Neural cell (in vitro differentiated cells): ENCODE measurements at regions not wholly inside any gene's neighbourhood (a gene's known extent, or its start where the extent isn't known, plus 50 kb on each side); places are given as distances from the start of the nearest gene placed in this dataset.

Source experiments
- H2AFZ ChIP-seq: fragments of 200-600, 300-800 bp; sonication (generic), shearing (Covaris generic); 2 replicates; pipeline ENCODE4 v1.6.0; 2014; ENCODE audit warnings: low read depth, mild to moderate bottlenecking, antibody characterized with exemption, low read length, moderate library complexity
- H3F3A ChIP-seq: fragments of 200-600 bp; shearing (Covaris generic); 2 replicates; pipeline ENCODE4 v1.6.1; 2016; ENCODE audit warnings: mild to moderate bottlenecking, moderate library complexity, mixed read lengths, antibody characterized with exemption, low read length; ENCODE audit not compliant: insufficient read depth, poor library complexity, severe bottlenecking
- H3K27ac ChIP-seq: fragments of 200-600, 300-800 bp; sonication (generic), shearing (Covaris generic); 2 replicates; pipeline ENCODE4 v1.5.1; 2014; ENCODE audit warnings: mild to moderate bottlenecking, low read length, moderate library complexity
- H3K27me3 ChIP-seq: fragments of 300-800, 200-600 bp; sonication (generic), shearing (Covaris generic); 2 replicates; pipeline ENCODE4 v1.6.0; 2014; ENCODE audit warnings: mild to moderate bottlenecking, low read depth, low read length, moderate library complexity; ENCODE audit not compliant: insufficient read depth
- H3K36me3 ChIP-seq: fragments of 300-800, 200-600 bp; sonication (generic), shearing (Covaris generic); 2 replicates; pipeline ENCODE4 v1.5.1; 2014; ENCODE audit warnings: mild to moderate bottlenecking, antibody characterized with exemption, low read length, moderate library complexity; ENCODE audit not compliant: insufficient read depth
- H3K4me2 ChIP-seq: fragments of 300-800, 200-600 bp; sonication (generic), shearing (Covaris generic); 2 replicates; pipeline ENCODE4 v1.6.0; 2014; ENCODE audit warnings: mild to moderate bottlenecking, low read length
- H3K4me3 ChIP-seq: fragments of 300-800, 200-600 bp; sonication (generic), shearing (Covaris generic); 2 replicates; pipeline ENCODE4 v1.5.1; 2014; ENCODE audit warnings: mild to moderate bottlenecking, low read length, moderate library complexity
- H3K79me2 ChIP-seq: fragments of 200-600 bp; shearing (Covaris generic); replicated peaks from 2 replicates; pipeline ENCODE4 v1.6.0; 2014; ENCODE audit warnings: mild to moderate bottlenecking, low read length, moderate library complexity; ENCODE audit not compliant: insufficient read depth
- H3K9ac ChIP-seq: fragments of 300-800, 200-600 bp; sonication (generic), shearing (Covaris generic); 2 replicates; pipeline ENCODE4 v1.6.1; 2016; ENCODE audit warnings: mild to moderate bottlenecking, low read length, mixed read lengths
- H3K9me2 ChIP-seq: fragments of 200-600 bp; shearing (Covaris generic); 2 replicates; pipeline ENCODE4 v1.6.1; 2016; ENCODE audit warnings: mild to moderate bottlenecking, low read length, mixed read lengths; ENCODE audit not compliant: insufficient read depth
- H3K9me3 ChIP-seq: fragments of 200-600, 300-800 bp; sonication (generic), shearing (Covaris generic); 2 replicates; pipeline ENCODE4 v1.6.1; 2016; ENCODE audit warnings: mild to moderate bottlenecking, mixed run types, low read length, moderate library complexity, mixed read lengths
- H4K20me1 ChIP-seq: fragments of 200-600 bp; shearing (Covaris generic); 2 replicates; pipeline ENCODE4 v1.6.1; 2016; ENCODE audit warnings: mild to moderate bottlenecking, mixed run types; ENCODE audit not compliant: insufficient read depth
- EP300 ChIP-seq: fragments of 450-650 bp; conservative IDR thresholded peaks from 2 replicates; pipeline ENCODE4 v1.6.1; 2014; ENCODE audit warnings: antibody characterized with exemption, mild to moderate bottlenecking, moderate library complexity; ENCODE audit not compliant: poor library complexity, severe bottlenecking
- EZH2 ChIP-seq: fragments of 200-600, 300-800 bp; shearing (Covaris generic), sonication (generic); IDR thresholded peaks from 2 replicates; pipeline ENCODE4 v1.6.1; 2014; ENCODE audit warnings: antibody characterized with exemption, low read length, borderline replicate concordance, mild to moderate bottlenecking; ENCODE audit not compliant: insufficient read depth, poor library complexity, severe bottlenecking
- MXI1 ChIP-seq: fragments of 450-650 bp; conservative IDR thresholded peaks from 2 replicates; pipeline ENCODE4 v1.6.1; 2014; ENCODE audit warnings: antibody characterized with exemption, mild to moderate bottlenecking; ENCODE audit not compliant: poor library complexity, severe bottlenecking
- POLR2AphosphoS5 ChIP-seq: IDR thresholded peaks from 2 replicates; pipeline ENCODE4 v1.6.1; 2012
- RAD21 ChIP-seq: fragments of 450-650 bp; conservative IDR thresholded peaks from 2 replicates; pipeline ENCODE4 v1.6.1; 2014; ENCODE audit warnings: antibody characterized with exemption, mild to moderate bottlenecking, moderate library complexity
- SMC3 ChIP-seq: fragments of 450-650 bp; conservative IDR thresholded peaks from 2 replicates; pipeline ENCODE4 v1.6.1; 2014; ENCODE audit warnings: antibody characterized with exemption, mild to moderate bottlenecking, moderate library complexity; ENCODE audit not compliant: poor library complexity
- TAF1 ChIP-seq: IDR thresholded peaks from 2 replicates; pipeline ENCODE4 v1.6.1; 2012; ENCODE audit warnings: low read depth
- TF ChIP-seq, protein P1 (sequence below): IDR thresholded peaks from 2 replicates; pipeline ENCODE4 v1.6.1; 2012; ENCODE audit warnings: borderline replicate concordance
- TF ChIP-seq, protein P2 (sequence below): fragments of 450-650 bp; IDR thresholded peaks from 2 replicates; pipeline ENCODE4 v1.5.1; 2014; ENCODE audit warnings: antibody characterized with exemption, mild to moderate bottlenecking, moderate library complexity; ENCODE audit not compliant: poor library complexity, severe bottlenecking

DNA sequence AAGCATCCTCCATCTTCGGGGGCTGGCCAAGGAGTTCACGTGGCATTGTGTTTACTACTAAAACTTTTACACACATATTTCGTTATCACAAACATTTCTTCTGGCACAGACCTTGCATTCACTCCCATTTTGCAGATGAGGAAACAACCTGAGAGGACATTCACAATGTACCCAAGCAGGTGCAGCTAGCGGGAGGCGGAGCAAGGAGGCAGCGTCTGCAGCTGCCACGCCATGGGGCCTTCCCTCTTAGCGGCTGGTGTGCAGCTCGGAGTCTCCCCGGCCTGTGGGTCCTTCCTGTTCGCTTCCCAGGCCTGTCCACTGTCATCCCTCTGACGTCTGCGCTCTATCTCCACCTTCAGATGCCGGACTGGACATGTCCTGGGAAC lies 807.8 kb downstream of the TBC1D22A start:
- H3K9ac ChIP-seq: no peak overlapping the region
- TF ChIP-seq, protein P1, sequence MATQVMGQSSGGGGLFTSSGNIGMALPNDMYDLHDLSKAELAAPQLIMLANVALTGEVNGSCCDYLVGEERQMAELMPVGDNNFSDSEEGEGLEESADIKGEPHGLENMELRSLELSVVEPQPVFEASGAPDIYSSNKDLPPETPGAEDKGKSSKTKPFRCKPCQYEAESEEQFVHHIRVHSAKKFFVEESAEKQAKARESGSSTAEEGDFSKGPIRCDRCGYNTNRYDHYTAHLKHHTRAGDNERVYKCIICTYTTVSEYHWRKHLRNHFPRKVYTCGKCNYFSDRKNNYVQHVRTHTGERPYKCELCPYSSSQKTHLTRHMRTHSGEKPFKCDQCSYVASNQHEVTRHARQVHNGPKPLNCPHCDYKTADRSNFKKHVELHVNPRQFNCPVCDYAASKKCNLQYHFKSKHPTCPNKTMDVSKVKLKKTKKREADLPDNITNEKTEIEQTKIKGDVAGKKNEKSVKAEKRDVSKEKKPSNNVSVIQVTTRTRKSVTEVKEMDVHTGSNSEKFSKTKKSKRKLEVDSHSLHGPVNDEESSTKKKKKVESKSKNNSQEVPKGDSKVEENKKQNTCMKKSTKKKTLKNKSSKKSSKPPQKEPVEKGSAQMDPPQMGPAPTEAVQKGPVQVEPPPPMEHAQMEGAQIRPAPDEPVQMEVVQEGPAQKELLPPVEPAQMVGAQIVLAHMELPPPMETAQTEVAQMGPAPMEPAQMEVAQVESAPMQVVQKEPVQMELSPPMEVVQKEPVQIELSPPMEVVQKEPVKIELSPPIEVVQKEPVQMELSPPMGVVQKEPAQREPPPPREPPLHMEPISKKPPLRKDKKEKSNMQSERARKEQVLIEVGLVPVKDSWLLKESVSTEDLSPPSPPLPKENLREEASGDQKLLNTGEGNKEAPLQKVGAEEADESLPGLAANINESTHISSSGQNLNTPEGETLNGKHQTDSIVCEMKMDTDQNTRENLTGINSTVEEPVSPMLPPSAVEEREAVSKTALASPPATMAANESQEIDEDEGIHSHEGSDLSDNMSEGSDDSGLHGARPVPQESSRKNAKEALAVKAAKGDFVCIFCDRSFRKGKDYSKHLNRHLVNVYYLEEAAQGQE: no peak
- TF ChIP-seq TAF1 (no peak), MXI1 (no peak), EP300 (no peak), POLR2AphosphoS5 (no peak), SMC3 (no peak), RAD21 (no peak), EZH2 (no peak)
- TF ChIP-seq, protein P2, sequence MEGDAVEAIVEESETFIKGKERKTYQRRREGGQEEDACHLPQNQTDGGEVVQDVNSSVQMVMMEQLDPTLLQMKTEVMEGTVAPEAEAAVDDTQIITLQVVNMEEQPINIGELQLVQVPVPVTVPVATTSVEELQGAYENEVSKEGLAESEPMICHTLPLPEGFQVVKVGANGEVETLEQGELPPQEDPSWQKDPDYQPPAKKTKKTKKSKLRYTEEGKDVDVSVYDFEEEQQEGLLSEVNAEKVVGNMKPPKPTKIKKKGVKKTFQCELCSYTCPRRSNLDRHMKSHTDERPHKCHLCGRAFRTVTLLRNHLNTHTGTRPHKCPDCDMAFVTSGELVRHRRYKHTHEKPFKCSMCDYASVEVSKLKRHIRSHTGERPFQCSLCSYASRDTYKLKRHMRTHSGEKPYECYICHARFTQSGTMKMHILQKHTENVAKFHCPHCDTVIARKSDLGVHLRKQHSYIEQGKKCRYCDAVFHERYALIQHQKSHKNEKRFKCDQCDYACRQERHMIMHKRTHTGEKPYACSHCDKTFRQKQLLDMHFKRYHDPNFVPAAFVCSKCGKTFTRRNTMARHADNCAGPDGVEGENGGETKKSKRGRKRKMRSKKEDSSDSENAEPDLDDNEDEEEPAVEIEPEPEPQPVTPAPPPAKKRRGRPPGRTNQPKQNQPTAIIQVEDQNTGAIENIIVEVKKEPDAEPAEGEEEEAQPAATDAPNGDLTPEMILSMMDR: no peak
- no peaks in the 10 kb centered on the region for H3K9me3 ChIP-seq
- no peak overlapping the region for H2AFZ ChIP-seq
- H4K20me1 ChIP-seq: no peaks in the 10 kb centered on the region
- no peaks in the 10 kb centered on the region for H3K27me3 ChIP-seq
- H3K9me2 ChIP-seq: no peaks in the 10 kb centered on the region
- no peak overlapping the region for H3K4me2 ChIP-seq
- H3K27ac ChIP-seq: no peak overlapping the region
- no peaks in the 10 kb centered on the region for H3K36me3 ChIP-seq
- no peaks in the 10 kb centered on the region for H3K79me2 ChIP-seq
- no peaks in the 10 kb centered on the region for H3F3A ChIP-seq
- H3K4me3 ChIP-seq: no peak overlapping the region

DNA sequence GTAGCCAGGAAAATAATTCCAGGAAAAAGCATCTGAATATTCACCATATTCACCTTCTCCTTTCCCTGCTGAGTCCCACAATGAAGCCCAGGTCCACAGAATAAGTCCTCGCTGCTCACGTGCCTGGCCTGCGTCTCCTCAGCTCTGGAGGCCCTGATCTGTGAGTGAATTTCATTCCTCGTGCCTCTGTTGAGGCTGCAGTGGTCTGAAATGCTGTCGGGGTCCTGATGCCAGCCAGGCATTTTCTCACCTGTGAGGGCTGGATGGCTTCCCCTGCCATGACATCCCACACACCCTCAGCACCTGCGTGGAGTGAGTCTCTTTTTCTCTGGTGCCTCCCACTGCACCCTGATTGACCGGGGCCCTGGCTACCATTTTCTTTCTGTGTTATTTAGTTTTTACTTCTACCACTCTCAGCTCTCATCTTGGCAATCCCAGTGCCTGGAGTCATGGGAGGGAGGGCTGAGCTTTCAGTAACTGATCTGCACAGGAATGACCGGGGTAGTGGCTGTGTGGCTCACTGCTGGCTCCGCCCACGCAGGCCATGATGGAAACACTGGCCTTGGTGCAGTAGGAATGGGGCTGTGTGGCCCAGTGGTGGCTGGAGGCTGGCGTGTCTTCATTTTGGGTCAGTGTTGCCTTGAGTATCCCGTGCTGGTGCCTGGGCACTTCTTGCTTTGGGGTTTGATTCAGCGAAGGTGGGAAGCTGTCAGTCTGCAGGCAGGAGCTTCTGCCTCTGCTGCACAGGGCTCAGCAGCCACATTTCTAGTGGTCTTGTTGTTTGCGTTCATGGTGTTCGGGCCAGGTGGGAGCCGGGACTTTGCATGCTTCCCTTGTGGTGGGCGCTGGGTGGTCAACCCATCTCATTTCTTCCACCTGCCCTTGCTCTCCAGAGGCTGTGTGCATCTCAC lies 807.2 kb downstream of the TBC1D22A start:
- H2AFZ ChIP-seq: no peak overlapping the region
- TF ChIP-seq TAF1: no peak
- no peak for TF ChIP-seq SMC3
- no peak for TF ChIP-seq EP300
- TF ChIP-seq, protein P1: no peak
- no peak for TF ChIP-seq RAD21
- TF ChIP-seq POLR2AphosphoS5: no peak
- TF ChIP-seq, protein P2: no peak
- TF ChIP-seq EZH2: no peak
- TF ChIP-seq MXI1: no peak
- H3K9ac ChIP-seq: no peak overlapping the region
- H3K79me2 ChIP-seq: no peaks in the 10 kb centered on the region
- H3K36me3 ChIP-seq: no peaks in the 10 kb centered on the region
- no peaks in the 10 kb centered on the region for H4K20me1 ChIP-seq
- no peak overlapping the region for H3K4me2 ChIP-seq
- H3F3A ChIP-seq: no peaks in the 10 kb centered on the region
- no peak overlapping the region for H3K4me3 ChIP-seq
- no peaks in the 10 kb centered on the region for H3K27me3 ChIP-seq
- no peaks in the 10 kb centered on the region for H3K9me2 ChIP-seq
- H3K9me3 ChIP-seq: no peaks in the 10 kb centered on the region
- no peak overlapping the region for H3K27ac ChIP-seq
